Peyer's patch (tissue), 4 donors: ENCODE measurements at regions not wholly inside any gene's neighbourhood (a gene's known extent, or its start where the extent isn't known, plus 50 kb on each side); places are given as distances from the start of the nearest gene placed in this dataset.

ENCODE experiments used
- CTCF ChIP-seq, 6 experiments: fragments of 450-650 bp in 4 of 6; fragments of 200-600 bp in 2 of 6; sonication (generic) in 1 of 6; IDR thresholded peaks; one replicate each; pipeline ENCODE4 v1.5.1; 2017 to 2019; ENCODE audit warnings: antibody characterized with exemption in 6 of 6, mild to moderate bottlenecking in 3 of 6, moderate library complexity in 1 of 6
- POLR2A ChIP-seq, 2 donors: fragments of 450-650 bp; IDR thresholded peaks; one replicate each; pipeline ENCODE4 v1.5.1; 2017; ENCODE audit warnings: antibody characterized with exemption in 2 of 2, mild to moderate bottlenecking in 2 of 2, moderate library complexity in 2 of 2

DNA sequence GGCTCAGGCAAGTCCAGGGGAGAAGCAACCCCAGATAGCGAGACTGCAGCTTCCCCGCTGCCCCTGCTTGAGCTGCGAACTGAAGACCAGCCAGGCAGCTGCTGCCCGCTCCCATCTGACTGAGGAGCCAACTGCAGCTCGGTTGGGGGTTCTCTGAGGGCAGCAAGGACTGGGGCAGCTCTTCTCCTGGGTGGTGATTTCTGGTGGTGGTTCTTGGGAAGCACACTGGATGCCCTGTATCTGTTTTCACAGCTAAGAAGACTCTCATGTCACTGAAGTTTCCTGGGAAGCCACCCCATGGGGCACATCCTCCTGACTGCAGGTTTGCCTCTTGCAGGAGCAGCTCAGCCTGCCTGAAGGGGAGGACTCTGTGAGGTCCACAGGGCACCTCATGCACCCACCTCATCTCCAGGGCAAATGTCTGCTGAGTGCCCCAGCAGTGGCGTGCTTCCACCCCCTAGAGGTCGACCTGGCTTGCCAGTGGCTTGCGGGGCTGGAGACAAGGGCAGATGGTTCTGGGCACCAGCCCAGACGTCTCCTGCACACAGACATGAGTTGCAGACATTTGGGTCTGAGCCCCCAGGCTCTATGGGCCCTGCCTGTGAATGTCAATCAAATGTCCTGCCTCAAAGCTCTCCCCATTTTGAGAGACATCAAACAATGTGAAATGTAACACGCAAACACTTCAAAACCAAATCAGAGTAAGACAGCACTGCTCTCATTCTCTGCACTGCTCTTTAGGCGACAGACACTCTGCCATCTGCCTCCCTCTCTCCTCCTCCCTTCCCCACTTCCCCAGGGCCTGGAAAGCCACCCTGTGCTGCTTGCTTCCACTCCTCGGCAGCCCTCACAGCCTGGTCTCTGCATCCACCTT, 800.9 kb downstream of the BRD1 start:
- TF ChIP-seq CTCF (IDR thresholded peaks at IDR 0.05) (no peak), POLR2A (IDR thresholded peaks at IDR 0.05) (no peak)
